ENCODE measurements at regions not wholly inside any gene's neighbourhood (a gene's known extent, or its start where the extent isn't known, plus 50 kb on each side); places are given as distances from the start of the nearest gene placed in this dataset.
A peak's percentile ranks its signal among the peaks of the same experiment; 100 is the strongest.

GRCh38 chr12:25058012-25058411 is 109.1 kb upstream of the BCAT1 start:
- H3K4me3 ChIP-seq (ENCODE audit: low read depth in 1 of 2, low read length in 2 of 2): no peak overlapping the region

GRCh38 chr12:25056486-25057130 is 107.7 kb upstream of the BCAT1 start:
- Histone ChIP-seq H2AFZ (ENCODE audit: low read depth, low read length) (no peak overlapping the region), H3K9me3 (ENCODE audit: insufficient read depth, low read length, severe bottlenecking) (no peaks in the 10 kb centered on the region), H3K4me3 (ENCODE audit: low read depth in 1 of 2, low read length in 2 of 2) (peak overlapping the region in 1 of 2 experiments; percentile 21; a peak in 1 of 4 replicates), H3K9ac (ENCODE audit: low read depth, low read length) (no peak overlapping the region), H3K4me1 (ENCODE audit: insufficient read depth, low read length) (peaks cover 47% of the 10 kb centered on the region), H4K20me1 (ENCODE audit: insufficient read depth, low read length) (no peaks in the 10 kb centered on the region), H3K27ac (ENCODE audit: low read length) (no peak overlapping the region), H3K4me2 (ENCODE audit: insufficient read depth, low read length) (peak overlapping the region; percentile 77), H3K79me2 (ENCODE audit: insufficient read depth, low read length) (peaks cover 87% of the 10 kb centered on the region), H3K36me3 (ENCODE audit: insufficient read depth, low read length) (no peaks in the 10 kb centered on the region), H3K27me3 (ENCODE audit: insufficient read depth, low read length, poor library complexity) (no peaks in the 10 kb centered on the region)
- ATAC-seq (ENCODE audit: insufficient read depth, low read depth): no peak
- no peak for DNase-seq
- TF ChIP-seq CTCF (IDR thresholded peaks at IDR 0.05; ENCODE audit: borderline replicate concordance, extremely low read depth, low read length, poor library complexity, severe bottlenecking) (no peak), EZH2 (IDR thresholded peaks at IDR 0.05; ENCODE audit: borderline replicate concordance, low read depth, low read length, severe bottlenecking) (no peak)

More at GRCh38 chr12:25058012-25058411, 109.1 kb upstream of the BCAT1 start:
- ATAC-seq (ENCODE audit: insufficient read depth, low read depth): no peak
- no peak for DNase-seq
- no peaks in the 10 kb centered on the region for H3K27me3 ChIP-seq (ENCODE audit: insufficient read depth, low read length, poor library complexity)
- H2AFZ ChIP-seq (ENCODE audit: low read depth, low read length): no peak overlapping the region
- H3K4me2 ChIP-seq (ENCODE audit: insufficient read depth, low read length): peak overlapping the region; percentile 77; the same call in 1 of the 2 replicates
- H3K9me3 ChIP-seq (ENCODE audit: insufficient read depth, low read length, severe bottlenecking): no peaks in the 10 kb centered on the region
- H3K9ac ChIP-seq (ENCODE audit: low read depth, low read length): no peak overlapping the region
- H4K20me1 ChIP-seq (ENCODE audit: insufficient read depth, low read length): no peaks in the 10 kb centered on the region
- H3K4me1 ChIP-seq (ENCODE audit: insufficient read depth, low read length): peaks cover 44% of the 10 kb centered on the region
- TF ChIP-seq EZH2 (IDR thresholded peaks at IDR 0.05; ENCODE audit: borderline replicate concordance, low read depth, low read length, severe bottlenecking): no peak
- H3K36me3 ChIP-seq (ENCODE audit: insufficient read depth, low read length): no peaks in the 10 kb centered on the region
- no peak overlapping the region for H3K27ac ChIP-seq (ENCODE audit: low read length)
- H3K79me2 ChIP-seq (ENCODE audit: insufficient read depth, low read length): peaks cover 90% of the 10 kb centered on the region

- Histone ChIP-seq H3K4me2 (ENCODE audit: insufficient read depth, low read length) (peak overlapping the region; percentile 77; the same call in 1 of the 2 replicates), H3K27me3 (ENCODE audit: insufficient read depth, low read length, poor library complexity) (no peaks in the 10 kb centered on the region), H3K9me3 (ENCODE audit: insufficient read depth, low read length, severe bottlenecking) (no peaks in the 10 kb centered on the region), H3K9ac (ENCODE audit: low read depth, low read length) (0 out of 2 replicates have a peak overlapping the region, but pooled peaks have one; percentile 9), H3K4me1 (ENCODE audit: insufficient read depth, low read length) (peaks cover 53% of the 10 kb centered on the region), H3K4me3 (ENCODE audit: low read depth in 1 of 2, low read length in 2 of 2) (peak overlapping the region in 1 of 2 experiments; percentile 4; a peak in 1 of 4 replicates), H3K27ac (ENCODE audit: low read length) (no peak overlapping the region), H2AFZ (ENCODE audit: low read depth, low read length) (no peak overlapping the region), H3K79me2 (ENCODE audit: insufficient read depth, low read length) (peaks cover 81% of the 10 kb centered on the region), H4K20me1 (ENCODE audit: insufficient read depth, low read length) (no peaks in the 10 kb centered on the region), H3K36me3 (ENCODE audit: insufficient read depth, low read length) (no peaks in the 10 kb centered on the region)
- ATAC-seq (ENCODE audit: insufficient read depth, low read depth) (no peak), DNase-seq (no peak)
- TF ChIP-seq EZH2 (IDR thresholded peaks at IDR 0.05; ENCODE audit: borderline replicate concordance, low read depth, low read length, severe bottlenecking) (no peak), CTCF (IDR thresholded peaks at IDR 0.05; ENCODE audit: borderline replicate concordance, extremely low read depth, low read length, poor library complexity, severe bottlenecking) (no peak)
Measured at GRCh38 chr12:25056011-25056410, 107.1 kb upstream of the BCAT1 start.

GRCh38 chr12:25054783-25055144 is 105.9 kb upstream of the BCAT1 start:
- Histone ChIP-seq H3K27ac (ENCODE audit: low read length) (peak overlapping the region; percentile 95), H2AFZ (ENCODE audit: low read depth, low read length) (no peak overlapping the region), H3K4me2 (ENCODE audit: insufficient read depth, low read length) (peak overlapping the region; percentile 77), H3K27me3 (ENCODE audit: insufficient read depth, low read length, poor library complexity) (no peaks in the 10 kb centered on the region), H3K9me3 (ENCODE audit: insufficient read depth, low read length, severe bottlenecking) (no peaks in the 10 kb centered on the region), H3K4me3 (ENCODE audit: low read depth in 1 of 2, low read length in 2 of 2) (peak overlapping the region; percentile 41 to 60; a peak in 3 of 4 replicates), H3K79me2 (ENCODE audit: insufficient read depth, low read length) (peaks cover 70% of the 10 kb centered on the region), H4K20me1 (ENCODE audit: insufficient read depth, low read length) (no peaks in the 10 kb centered on the region), H3K4me1 (ENCODE audit: insufficient read depth, low read length) (peaks cover 65% of the 10 kb centered on the region), H3K9ac (ENCODE audit: low read depth, low read length) (peak overlapping the region; percentile 65), H3K36me3 (ENCODE audit: insufficient read depth, low read length) (no peaks in the 10 kb centered on the region)
- ATAC-seq (ENCODE audit: insufficient read depth, low read depth) (no peak), DNase-seq (peak; percentile 25)
- TF ChIP-seq CTCF (IDR thresholded peaks at IDR 0.05; ENCODE audit: borderline replicate concordance, extremely low read depth, low read length, poor library complexity, severe bottlenecking) (no peak), EZH2 (IDR thresholded peaks at IDR 0.05; ENCODE audit: borderline replicate concordance, low read depth, low read length, severe bottlenecking) (no peak)
